ENCODE measurements at regions not wholly inside any gene's neighbourhood (a gene's known extent, or its start where the extent isn't known, plus 50 kb on each side); places are given as distances from the start of the nearest gene placed in this dataset.

DNA sequence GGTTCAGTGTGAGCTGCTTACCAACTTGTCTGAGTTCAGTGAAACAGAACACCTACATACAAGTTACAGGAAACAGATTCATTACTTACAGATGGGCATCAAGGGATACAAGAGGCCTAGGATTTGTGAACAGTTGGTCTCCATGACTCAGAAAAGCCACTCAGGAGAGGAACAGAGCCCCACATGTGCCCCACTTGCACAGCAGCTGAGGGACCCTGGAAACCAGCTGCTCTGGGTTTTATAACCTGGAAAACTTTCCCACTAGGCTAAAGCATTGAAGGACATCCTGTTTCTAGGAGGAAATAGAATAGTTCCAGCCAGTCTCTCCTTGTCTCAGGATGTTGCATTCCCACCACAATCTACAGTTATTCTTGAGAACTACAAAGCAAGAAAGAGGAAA is 530.0 kb downstream of the ZNF804A start:
- Mint-ChIP-seq H3K4me1 (no peaks in the 10 kb centered on the region), H3K36me3 (no peaks in the 10 kb centered on the region), H3K27me3 (ENCODE audit: low read depth in 3 of 3) (peaks cover 0 to 2% (median 0%) of the 10 kb centered on the region in 3 donors), H3K27ac (no peak overlapping the region), H3K9me3 (peaks cover 7 to 37% (median 20%) of the 10 kb centered on the region in 6 donors), H3K4me3 (no peak overlapping the region)
- no peak for DNase-seq

GRCh38 chr2:185128996-185129395 is 530.7 kb downstream of the ZNF804A start:
- H3K9me3 Mint-ChIP-seq = peaks cover 4 to 39% (median 22%) of the 10 kb centered on the region in 6 donors
- DNase-seq = no peak
- H3K4me1 Mint-ChIP-seq = no peaks in the 10 kb centered on the region
- no peak overlapping the region for H3K27ac Mint-ChIP-seq
- H3K4me3 Mint-ChIP-seq = no peak overlapping the region
- H3K36me3 Mint-ChIP-seq = no peaks in the 10 kb centered on the region
- H3K27me3 Mint-ChIP-seq (ENCODE audit: low read depth in 3 of 3) = peaks cover 0 to 2% (median 0%) of the 10 kb centered on the region in 3 donors

GRCh38 chr2:185130685-185131084 is 532.4 kb downstream of the ZNF804A start:
- DNase-seq = no peak
- H3K9me3 Mint-ChIP-seq = peaks cover 8 to 46% (median 26%) of the 10 kb centered on the region in 6 donors
- H3K4me3 Mint-ChIP-seq = no peak overlapping the region
- peaks cover 0 to 3% (median 0%) of the 10 kb centered on the region in 3 donors for H3K36me3 Mint-ChIP-seq
- H3K27ac Mint-ChIP-seq = no peak overlapping the region
- H3K4me1 Mint-ChIP-seq = no peaks in the 10 kb centered on the region
- peaks cover 0 to 2% (median 0%) of the 10 kb centered on the region in 3 donors for H3K27me3 Mint-ChIP-seq (ENCODE audit: low read depth in 3 of 3)

GRCh38 chr2:185132501-185133041 is 534.2 kb downstream of the ZNF804A start:
- H3K36me3 Mint-ChIP-seq = peaks cover 0 to 3% (median 0%) of the 10 kb centered on the region in 3 donors
- DNase-seq = no peak
- no peak overlapping the region for H3K27ac Mint-ChIP-seq
- H3K27me3 Mint-ChIP-seq (ENCODE audit: low read depth in 3 of 3) = peaks cover 0 to 2% (median 0%) of the 10 kb centered on the region in 3 donors
- no peaks in the 10 kb centered on the region for H3K4me1 Mint-ChIP-seq
- H3K9me3 Mint-ChIP-seq = peaks cover 8 to 42% (median 26%) of the 10 kb centered on the region in 6 donors
- H3K4me3 Mint-ChIP-seq = no peak overlapping the region

GRCh38 chr2:185137700-185138099 is 539.4 kb downstream of the ZNF804A start:
- H3K4me3 Mint-ChIP-seq = no peak overlapping the region
- H3K9me3 Mint-ChIP-seq = peaks cover 7 to 41% (median 34%) of the 10 kb centered on the region in 6 donors
- H3K27ac Mint-ChIP-seq = no peak overlapping the region
- H3K4me1 Mint-ChIP-seq = no peaks in the 10 kb centered on the region
- H3K27me3 Mint-ChIP-seq (ENCODE audit: low read depth in 3 of 3) = no peaks in the 10 kb centered on the region
- H3K36me3 Mint-ChIP-seq = peaks cover 0 to 5% (median 3%) of the 10 kb centered on the region in 3 donors
- no peak for DNase-seq

DNA sequence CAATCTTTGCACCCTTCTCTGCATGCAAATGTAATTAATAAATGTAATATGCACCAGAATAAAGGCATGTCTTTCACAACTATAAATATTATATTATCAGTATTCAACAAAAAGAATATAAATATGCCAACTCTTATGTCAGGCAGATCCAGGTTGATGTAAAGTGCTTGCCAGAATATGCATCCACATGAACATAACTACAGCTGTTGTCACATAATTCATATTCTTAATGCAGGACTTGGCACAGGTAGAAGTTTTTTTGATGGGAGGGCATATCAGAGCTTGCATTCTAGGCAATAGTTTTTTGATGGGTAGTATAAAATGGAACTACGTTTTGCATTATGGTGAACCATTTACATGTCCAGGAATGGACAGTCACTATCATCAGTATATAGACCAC is 544.3 kb downstream of the ZNF804A start:
- DNase-seq = no peak
- Mint-ChIP-seq H3K4me1 (no peaks in the 10 kb centered on the region), H3K36me3 (peaks cover 0 to 5% (median 0%) of the 10 kb centered on the region in 3 donors), H3K27me3 (ENCODE audit: low read depth in 3 of 3) (no peaks in the 10 kb centered on the region), H3K4me3 (no peak overlapping the region), H3K27ac (no peak overlapping the region), H3K9me3 (peaks cover 4 to 29% (median 20%) of the 10 kb centered on the region in 6 donors)

DNA sequence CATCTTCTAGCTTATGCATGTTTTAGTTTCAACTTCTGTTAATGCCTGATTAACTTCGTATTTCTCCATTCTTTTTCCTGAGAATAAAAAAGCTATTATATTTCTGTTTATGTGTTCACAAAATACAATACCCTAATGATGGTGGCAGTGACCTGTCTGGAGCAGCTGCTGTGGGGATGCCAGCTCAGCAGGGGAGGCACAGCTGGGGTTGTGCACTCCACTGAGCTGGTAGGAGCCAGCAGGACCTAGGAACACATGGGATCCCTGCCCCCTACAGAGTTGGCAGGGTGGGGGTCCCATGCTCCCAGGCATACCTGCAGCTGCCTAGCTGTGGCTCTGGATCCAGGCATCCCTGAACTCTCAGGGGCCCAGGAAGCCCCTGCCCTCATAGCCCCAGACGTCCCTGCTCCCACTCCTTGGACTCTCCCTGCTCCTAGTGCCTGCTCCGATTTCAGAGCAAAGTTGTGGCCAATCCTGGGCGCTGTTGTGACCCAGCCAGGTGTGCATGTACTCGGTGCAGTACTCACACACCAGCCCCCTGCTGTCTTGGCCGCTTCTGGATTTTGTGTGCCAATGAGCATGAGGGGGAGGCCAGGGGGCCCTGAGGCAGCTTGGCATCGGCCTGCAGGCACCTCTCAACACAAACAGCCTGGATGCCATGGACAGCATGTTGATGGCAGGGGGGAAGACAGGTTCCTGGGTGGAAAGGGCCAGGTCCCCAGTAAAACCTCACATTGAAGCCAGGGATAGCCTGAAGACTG is 546.0 kb downstream of the ZNF804A start:
- Mint-ChIP-seq H3K27me3 (ENCODE audit: low read depth in 3 of 3) (no peaks in the 10 kb centered on the region), H3K4me1 (no peaks in the 10 kb centered on the region), H3K36me3 (peaks cover 0 to 5% (median 0%) of the 10 kb centered on the region in 3 donors)

DNA sequence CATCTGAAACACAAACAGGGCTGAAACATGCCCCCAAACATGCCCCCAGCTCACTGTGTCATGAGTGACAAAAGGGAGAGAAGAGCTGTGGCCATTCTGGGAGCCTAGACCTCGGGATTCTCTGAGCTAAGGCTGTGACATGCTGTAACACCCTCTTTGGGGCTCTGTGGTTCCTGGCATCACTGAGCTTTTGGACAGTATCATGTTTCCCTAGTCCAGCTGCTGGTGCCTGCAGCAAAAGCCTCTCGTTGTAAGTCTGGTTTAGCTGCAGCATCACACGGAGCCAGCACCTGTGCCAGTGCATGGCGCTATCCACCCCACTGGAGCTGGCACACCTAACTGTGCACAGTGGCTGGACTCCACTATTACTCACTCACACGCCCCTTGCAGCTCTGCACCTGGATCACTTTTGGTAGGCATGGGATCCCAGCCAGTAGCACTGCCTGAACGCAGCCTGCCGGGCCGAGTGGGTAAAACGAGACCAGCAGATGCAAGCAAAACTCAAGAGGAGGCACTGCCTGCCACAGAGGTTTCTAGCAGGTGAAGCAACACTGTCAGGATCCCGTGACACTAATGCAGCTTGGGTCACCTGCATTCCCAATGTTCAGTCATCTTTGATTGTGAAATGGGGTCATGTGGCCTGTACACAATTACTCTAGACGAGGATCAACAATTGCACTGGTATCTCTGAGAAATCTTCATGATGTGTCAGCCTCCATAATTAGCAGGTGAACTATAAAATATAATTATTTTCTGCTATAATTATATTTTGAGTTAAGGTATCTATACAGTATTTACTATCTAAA is 547.2 kb downstream of the ZNF804A start:
- no peaks in the 10 kb centered on the region for H3K4me1 Mint-ChIP-seq
- no peak for DNase-seq
- H3K36me3 Mint-ChIP-seq = peaks cover 0 to 4% (median 0%) of the 10 kb centered on the region in 3 donors
- no peak overlapping the region for H3K4me3 Mint-ChIP-seq
- no peaks in the 10 kb centered on the region for H3K27me3 Mint-ChIP-seq (ENCODE audit: low read depth in 3 of 3)
- H3K27ac Mint-ChIP-seq = no peak overlapping the region
- peaks cover 4 to 16% (median 12%) of the 10 kb centered on the region in 6 donors for H3K9me3 Mint-ChIP-seq

More for the DNA sequence above, 546.0 kb downstream of the ZNF804A start:
- no peak overlapping the region for H3K4me3 Mint-ChIP-seq
- no peak for DNase-seq
- no peak overlapping the region for H3K27ac Mint-ChIP-seq
- peaks cover 4 to 21% (median 18%) of the 10 kb centered on the region in 6 donors for H3K9me3 Mint-ChIP-seq

DNA sequence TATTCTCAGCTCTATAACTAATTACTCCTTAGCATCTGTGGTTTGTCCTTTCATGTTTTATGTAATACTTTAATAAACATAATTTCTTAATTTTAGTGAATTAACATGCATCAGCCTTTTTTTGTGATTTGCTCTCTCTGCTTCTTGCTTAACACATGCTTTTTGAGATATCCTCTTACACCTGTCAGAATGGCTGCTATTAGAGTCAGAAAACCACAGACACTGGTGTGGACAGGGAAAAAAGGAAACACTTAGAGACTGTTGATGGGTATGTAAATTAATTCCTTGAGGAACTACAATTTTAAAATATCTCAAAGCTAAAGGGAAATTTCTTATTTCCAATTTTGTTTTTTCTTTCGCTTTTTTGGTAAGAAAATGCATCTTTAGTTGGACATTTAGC is 549.0 kb downstream of the ZNF804A start:
- peaks cover 2 to 18% (median 10%) of the 10 kb centered on the region in 6 donors for H3K9me3 Mint-ChIP-seq
- no peak overlapping the region for H3K27ac Mint-ChIP-seq
- no peaks in the 10 kb centered on the region for H3K36me3 Mint-ChIP-seq
- no peaks in the 10 kb centered on the region for H3K4me1 Mint-ChIP-seq
- no peaks in the 10 kb centered on the region for H3K27me3 Mint-ChIP-seq (ENCODE audit: low read depth in 3 of 3)
- H3K4me3 Mint-ChIP-seq = no peak overlapping the region
- no peak for DNase-seq

DNA sequence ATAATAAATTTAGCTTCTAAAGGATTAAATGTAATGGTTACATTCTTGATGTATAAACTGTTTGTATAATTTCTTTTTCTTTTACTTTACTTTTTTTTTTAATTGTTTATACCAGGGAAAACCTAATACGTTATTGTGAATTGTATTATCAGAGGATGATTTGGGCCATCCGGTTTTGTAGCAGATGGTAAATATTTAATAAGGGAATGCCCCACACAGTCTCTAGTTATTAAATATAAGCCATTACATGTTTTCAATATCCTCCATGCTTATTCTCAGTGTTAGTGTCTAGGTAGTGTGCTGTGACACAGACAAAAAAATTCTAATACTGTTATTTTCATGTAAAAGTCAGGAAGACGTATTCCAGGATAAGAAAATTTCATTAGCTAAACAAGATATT is 553.9 kb downstream of the ZNF804A start:
- DNase-seq = no peak
- no peaks in the 10 kb centered on the region for H3K4me1 Mint-ChIP-seq
- no peak overlapping the region for H3K4me3 Mint-ChIP-seq
- H3K36me3 Mint-ChIP-seq = peaks cover 0 to 5% (median 0%) of the 10 kb centered on the region in 3 donors
- H3K27ac Mint-ChIP-seq = no peak overlapping the region
- peaks cover 0 to 24% (median 18%) of the 10 kb centered on the region in 6 donors for H3K9me3 Mint-ChIP-seq
- no peaks in the 10 kb centered on the region for H3K27me3 Mint-ChIP-seq (ENCODE audit: low read depth in 3 of 3)

DNA sequence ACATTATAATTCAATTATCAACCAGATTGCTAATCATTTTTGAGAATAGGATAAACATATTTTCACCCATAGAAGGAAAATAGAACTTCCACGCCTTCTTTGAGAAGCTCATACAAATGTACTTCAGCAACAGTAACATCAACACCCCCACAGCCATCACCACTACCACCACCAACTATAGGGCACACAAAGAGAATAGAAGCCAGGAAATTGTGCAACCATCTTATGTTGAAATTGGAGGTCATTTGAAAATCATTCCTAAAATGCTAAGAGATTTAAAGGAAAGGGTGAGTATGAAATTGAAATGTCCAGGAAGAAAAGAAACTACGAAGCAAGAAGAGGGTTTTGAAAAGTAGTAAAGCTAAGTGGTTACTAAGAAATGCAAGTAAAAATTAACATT is 563.4 kb downstream of the ZNF804A start:
- no peaks in the 10 kb centered on the region for H3K36me3 Mint-ChIP-seq
- no peak overlapping the region for H3K4me3 Mint-ChIP-seq
- DNase-seq = no peak
- peaks cover 2 to 41% (median 22%) of the 10 kb centered on the region in 6 donors for H3K9me3 Mint-ChIP-seq
- H3K4me1 Mint-ChIP-seq = no peaks in the 10 kb centered on the region
- peaks cover 0 to 2% (median 1%) of the 10 kb centered on the region in 3 donors for H3K27me3 Mint-ChIP-seq (ENCODE audit: low read depth in 3 of 3)
- H3K27ac Mint-ChIP-seq = no peak overlapping the region

DNA sequence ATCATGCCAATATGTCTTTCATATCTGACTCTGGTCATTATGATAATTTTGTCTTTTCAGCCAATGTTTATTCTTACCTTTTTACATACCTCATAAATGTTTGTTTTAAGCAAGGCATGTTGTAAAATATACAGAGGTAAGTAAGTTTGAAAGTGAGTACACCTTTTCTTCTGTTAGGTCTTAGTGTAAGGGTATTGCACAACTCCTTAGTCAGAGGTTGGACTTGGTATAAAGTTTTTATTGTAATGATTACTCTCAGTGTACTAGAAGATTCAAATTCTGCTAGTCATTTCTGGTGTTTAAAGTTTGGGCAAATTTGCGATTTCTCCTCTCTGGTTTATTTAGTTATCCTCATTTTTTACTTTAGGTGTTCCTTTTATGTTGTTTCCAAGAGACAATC is 564.3 kb upstream of the FSIP2 start:
- peaks cover 2 to 34% (median 13%) of the 10 kb centered on the region in 6 donors for H3K9me3 Mint-ChIP-seq

DNA sequence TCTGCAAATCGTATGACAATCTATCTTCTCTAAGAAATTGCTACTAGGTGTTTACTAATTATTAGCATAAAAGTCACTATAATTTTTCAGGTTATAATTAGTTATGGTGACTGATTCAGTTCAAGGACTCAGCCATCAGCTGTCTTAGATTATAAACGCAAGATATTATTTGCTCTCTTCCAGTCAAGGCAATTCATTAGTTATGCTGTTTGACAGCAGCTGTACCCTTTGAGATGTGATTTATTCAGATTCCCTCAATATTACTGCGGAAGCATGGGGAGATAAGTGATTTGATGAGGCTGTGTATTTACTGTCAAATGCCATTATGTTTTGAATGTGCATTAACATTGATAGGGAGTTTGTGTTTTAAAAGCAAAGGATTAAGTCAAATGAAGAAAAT is 558.9 kb upstream of the FSIP2 start:
- H3K36me3 Mint-ChIP-seq = no peaks in the 10 kb centered on the region
- no peak overlapping the region for H3K4me3 Mint-ChIP-seq
- H3K9me3 Mint-ChIP-seq = peaks cover 0 to 30% (median 10%) of the 10 kb centered on the region in 6 donors
- H3K27me3 Mint-ChIP-seq (ENCODE audit: low read depth in 3 of 3) = no peaks in the 10 kb centered on the region
- no peak for DNase-seq
- H3K27ac Mint-ChIP-seq = no peak overlapping the region
- H3K4me1 Mint-ChIP-seq = no peaks in the 10 kb centered on the region

More for the DNA sequence above, 564.3 kb upstream of the FSIP2 start:
- no peak for DNase-seq
- Mint-ChIP-seq H3K4me3 (no peak overlapping the region), H3K4me1 (no peaks in the 10 kb centered on the region), H3K27ac (no peak overlapping the region), H3K36me3 (no peaks in the 10 kb centered on the region), H3K27me3 (ENCODE audit: low read depth in 3 of 3) (no peaks in the 10 kb centered on the region)

GRCh38 chr2:185181901-185182300 is 556.7 kb upstream of the FSIP2 start:
- H3K36me3 Mint-ChIP-seq = peaks cover 0 to 2% (median 0%) of the 10 kb centered on the region in 3 donors
- H3K27ac Mint-ChIP-seq = no peak overlapping the region
- no peaks in the 10 kb centered on the region for H3K4me1 Mint-ChIP-seq
- peaks cover 2 to 36% (median 12%) of the 10 kb centered on the region in 6 donors for H3K9me3 Mint-ChIP-seq
- no peaks in the 10 kb centered on the region for H3K27me3 Mint-ChIP-seq (ENCODE audit: low read depth in 3 of 3)
- DNase-seq = no peak
- no peak overlapping the region for H3K4me3 Mint-ChIP-seq

Data from immature natural killer cell (primary cell).